COR-L47 (cell line): ENCODE measurements at regions not wholly inside any gene's neighbourhood (a gene's known extent, or its start where the extent isn't known, plus 50 kb on each side); places are given as distances from the start of the nearest gene placed in this dataset.

Experiments
- DNase-seq: peaks from one replicate; lab custom pipeline; 2025; lab: John Stamatoyannopoulos, UW

GRCh38 chr10:71123023-71123422 is 89.3 kb upstream of the UNC5B start:
- DNase-seq: no peak

GRCh38 chr10:71124921-71125748 is 87.2 kb upstream of the UNC5B start:
- DNase-seq: peak; percentile 48

DNA sequence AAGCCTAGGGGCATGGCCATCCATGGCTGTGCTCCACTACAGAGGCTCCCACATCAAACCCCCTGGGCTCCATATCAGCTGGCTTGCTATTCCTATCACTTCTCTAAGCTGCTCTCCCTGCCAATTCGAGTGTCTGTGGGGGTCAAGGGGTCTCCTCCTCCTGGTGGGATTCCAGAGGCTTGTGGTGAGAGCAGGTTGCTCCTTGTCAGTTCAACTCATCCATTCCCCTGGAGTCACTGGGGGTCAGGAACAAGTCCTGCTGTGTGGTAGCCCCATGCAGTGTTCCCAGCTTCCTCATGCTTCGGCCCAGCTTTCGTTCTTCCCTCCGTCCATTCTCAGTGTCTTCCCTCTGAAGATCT is 86.6 kb upstream of the UNC5B start:
- DNase-seq: no peak

- DNase-seq: no peak
Measured at GRCh38 chr10:71126432-71126831, 85.9 kb upstream of the UNC5B start.

DNA sequence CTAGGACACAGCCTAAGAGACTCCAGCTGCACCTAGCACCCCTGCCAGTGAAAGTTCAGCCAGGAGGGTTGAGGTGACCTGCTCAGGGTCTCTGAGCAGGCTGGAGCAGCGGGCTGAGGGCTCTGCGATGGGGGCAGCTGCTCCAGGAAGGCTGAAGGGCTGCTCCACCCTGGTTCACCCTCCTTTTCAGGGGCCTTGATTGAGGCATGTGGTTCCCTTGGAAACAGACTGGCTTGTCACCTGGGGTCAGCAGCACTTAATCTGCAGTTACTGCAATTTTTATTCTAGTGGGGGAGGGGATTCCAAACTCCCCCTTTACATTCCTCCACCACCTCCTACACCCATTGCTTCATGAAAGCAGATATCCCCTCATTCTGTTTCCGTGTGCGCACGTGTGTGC is 85.3 kb upstream of the UNC5B start:
- DNase-seq: no peak

DNA sequence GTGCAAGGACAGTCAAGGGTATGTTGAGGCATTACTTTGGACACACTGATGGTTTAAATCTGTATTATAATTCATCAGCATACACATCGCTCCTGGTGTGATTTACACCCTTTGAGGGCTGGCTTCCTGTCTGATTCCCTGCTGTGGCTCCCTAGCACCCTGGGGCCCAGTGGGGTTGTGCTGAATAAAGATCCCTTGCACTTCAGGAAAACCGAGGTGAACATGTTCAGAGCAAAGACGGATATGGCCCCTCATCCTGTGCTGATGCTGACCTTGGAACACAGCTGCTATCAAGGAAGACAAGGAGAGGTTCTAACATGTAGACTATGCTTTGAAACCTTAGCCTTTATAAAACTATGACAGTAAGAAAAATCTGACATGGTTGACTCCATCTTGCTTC is 84.6 kb upstream of the UNC5B start:
- no peak for DNase-seq

- no peak for DNase-seq
Measured at GRCh38 chr10:71128311-71128980, 83.9 kb upstream of the UNC5B start.

GRCh38 chr10:71131096-71131495 is 81.3 kb upstream of the UNC5B start:
- DNase-seq: no peak

DNA sequence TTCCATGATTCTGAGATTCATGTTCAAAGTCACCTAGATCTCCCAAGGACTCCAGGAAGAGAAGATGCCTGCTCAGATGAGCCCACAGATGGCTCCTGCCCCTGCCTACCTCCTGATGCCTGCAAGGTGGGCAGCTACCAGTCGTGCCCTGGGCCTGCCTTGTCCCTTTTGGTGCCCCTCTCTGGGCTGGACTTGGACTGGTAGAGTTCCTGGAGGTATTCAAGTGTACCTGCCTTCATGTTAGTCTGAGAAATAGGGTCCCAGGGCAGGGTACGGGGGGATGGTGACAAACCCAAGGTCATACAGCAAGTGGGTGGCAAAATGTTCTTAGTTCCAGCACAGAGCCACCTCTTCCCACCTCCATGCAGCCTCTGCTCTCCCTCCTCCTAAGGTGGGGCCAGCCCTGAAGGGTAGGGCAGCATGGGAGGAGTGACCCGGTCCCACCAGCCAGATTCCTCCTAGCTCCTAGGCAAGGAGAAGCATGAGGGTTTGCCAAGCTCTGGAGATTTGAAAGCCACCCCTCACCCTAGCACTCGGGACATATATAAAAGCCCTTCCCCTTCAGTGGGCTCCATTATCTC is 80.8 kb upstream of the UNC5B start:
- DNase-seq: no peak

DNA sequence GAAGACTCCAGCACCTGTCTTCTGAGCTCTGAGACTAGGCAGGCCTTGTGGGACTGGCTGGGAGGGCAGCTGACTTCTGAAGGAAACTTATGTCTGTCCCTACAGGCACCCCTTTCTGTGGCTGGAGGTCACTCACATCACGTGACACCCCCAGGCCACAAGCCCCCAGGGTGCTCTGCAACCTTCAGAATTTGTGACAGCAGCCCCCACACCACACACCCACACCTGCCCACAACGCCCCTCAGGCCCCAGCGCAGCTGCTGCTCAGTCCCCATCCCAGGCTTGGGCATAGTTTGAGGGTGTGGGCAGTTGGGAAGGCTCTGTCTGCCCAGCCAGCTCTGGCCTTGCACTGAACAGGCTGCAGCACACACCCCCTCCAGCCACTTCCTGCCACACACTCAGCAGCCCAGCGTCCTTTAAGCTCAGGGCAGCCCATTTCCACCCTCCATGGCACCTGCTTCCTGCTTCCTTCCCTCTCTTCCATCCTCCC is 80.0 kb upstream of the UNC5B start:
- DNase-seq: no peak

- no peak for DNase-seq
Measured at GRCh38 chr10:71133710-71134686, 78.4 kb upstream of the UNC5B start.

DNA sequence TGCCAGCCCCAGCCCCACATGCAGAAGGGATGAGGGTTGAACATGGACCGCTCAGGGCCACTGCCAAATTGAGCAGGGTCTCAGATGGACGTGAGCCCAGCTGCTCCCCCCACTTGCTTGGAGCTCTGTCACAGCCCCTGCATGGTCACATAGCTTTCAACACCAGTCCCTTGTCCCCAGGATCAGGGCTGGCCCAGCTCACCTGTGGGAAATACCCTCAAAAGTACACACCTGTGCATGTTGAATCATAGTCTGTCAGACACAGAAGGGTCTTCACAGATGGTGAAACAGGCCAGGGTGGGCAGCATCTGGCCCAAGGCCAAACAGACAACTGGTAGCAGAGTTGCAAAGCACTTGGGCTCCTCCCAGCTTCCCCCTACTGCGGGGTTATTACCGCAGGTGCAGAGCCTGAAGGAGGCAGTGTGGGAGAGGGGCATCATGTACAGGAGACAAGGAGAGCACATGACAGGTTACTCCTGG is 77.6 kb upstream of the UNC5B start:
- no peak for DNase-seq

DNA sequence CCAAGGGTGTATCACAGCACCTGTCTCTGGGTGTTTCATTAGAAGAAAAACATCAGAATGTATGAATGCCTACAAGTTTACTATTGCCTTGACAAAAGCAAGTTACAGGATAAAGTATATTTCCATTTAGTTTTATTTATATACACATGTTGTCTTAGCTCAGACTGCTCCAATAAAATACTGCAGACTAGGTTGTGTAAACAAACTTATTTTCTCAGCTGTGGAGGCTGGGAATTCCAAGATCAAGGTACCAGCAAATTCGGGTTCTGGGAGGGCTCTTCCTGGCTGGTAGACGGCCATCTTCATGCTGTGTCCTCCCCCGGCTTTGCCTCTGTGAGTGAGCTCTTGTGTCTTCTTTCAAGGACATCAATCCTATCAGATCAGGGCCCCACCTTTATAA is 77.1 kb upstream of the UNC5B start:
- DNase-seq: no peak

- no peak for DNase-seq
Measured at GRCh38 chr10:71136036-71136721, 76.2 kb upstream of the UNC5B start.

- DNase-seq: no peak
Measured at GRCh38 chr10:71137701-71138100, 74.7 kb upstream of the UNC5B start.

DNA sequence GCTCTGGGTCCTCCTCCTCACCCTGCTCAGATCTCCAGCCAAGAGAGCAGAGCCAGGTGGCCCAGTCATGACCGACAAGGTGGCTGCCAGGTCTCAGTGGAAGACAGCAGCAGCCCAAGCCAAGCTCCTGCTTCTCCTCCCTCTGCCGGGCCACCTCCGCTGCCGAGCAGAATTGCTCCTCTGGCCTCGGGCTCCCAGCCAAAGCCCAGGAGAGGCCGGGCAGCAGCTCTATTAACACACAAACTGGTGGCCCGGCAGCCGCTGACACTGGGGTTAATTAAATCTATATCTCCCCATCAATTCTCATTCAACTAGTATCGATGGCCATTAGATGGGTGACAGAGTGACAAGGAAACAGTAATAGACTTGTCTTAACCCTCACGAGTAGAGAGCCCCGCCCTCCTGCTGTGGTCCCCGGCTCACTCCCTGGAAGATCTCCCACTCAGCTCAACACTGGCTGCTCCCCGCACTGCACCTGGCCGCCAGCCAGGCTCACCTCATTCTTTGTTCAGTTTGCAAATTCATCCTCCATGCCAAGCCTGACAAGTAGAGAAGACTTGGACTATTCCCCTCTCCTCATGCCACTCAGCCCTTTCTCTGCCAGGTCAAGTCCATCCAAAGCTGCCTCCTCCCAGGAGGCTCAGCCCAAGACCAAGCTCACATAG is 74.1 kb upstream of the UNC5B start:
- DNase-seq: peak; percentile 70

DNA sequence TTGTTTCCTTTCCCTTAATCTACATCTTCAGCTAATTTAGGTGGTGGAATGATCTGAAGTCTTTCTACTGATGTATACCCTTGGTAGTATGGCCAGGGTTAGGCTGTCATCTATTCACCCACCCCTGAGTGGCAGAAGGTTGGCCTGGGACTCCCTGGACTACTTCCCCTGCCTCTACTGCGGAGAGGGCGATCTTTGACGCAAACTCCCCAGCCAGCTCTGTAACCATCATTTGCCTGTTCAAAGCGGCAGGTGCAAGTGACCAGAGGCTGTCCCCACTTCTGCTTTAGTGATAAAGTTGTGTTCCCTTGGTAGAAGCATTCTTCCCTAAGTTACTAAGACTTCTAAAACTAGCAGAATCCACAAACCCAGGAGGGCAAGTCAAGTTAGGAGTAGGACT is 70.8 kb upstream of the UNC5B start:
- no peak for DNase-seq

DNA sequence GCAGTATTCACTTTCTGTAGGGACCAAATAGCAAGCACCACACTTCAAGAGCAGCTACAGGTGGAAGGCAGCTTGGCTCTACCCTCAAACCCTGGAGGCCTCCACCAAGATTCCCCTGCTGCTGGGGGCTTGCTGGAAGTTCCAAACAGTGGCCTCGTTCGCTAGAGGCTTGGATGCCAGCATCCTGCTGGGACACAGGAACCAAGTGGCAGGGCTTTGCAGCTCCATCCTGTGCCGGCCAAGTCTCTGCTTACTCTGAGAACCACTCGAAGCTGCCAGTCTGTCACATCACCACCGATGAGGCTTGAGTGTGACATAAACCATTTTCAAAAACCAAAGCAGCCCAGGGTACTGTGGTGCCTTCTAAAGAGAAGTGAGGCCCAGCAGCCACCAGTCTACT is 69.2 kb upstream of the UNC5B start:
- DNase-seq: no peak

GRCh38 chr10:71143610-71144009 is 68.8 kb upstream of the UNC5B start:
- no peak for DNase-seq

DNA sequence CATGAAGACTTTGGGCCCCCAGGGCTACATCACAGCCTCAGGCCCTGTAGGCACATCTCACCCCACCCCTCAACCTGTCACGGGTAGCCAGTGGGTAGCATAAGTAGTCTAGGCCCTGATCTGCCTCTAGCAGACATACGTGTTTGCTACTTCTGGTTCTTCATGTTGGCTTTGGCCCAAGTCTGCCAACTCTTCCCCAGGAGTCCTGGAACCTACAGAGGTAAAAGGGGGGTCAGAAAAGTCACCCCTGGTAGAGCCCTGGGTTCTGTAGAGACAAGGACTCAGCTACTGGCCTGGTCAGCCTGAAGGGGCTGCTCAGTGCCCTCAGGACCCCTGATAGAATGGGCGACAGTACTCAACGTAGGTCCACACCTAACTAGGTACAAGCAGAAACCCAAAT is 67.5 kb upstream of the UNC5B start:
- DNase-seq: no peak
